ENCODE measurements at regions not wholly inside any gene's neighbourhood (a gene's known extent, or its start where the extent isn't known, plus 50 kb on each side); places are given as distances from the start of the nearest gene placed in this dataset.

DNA sequence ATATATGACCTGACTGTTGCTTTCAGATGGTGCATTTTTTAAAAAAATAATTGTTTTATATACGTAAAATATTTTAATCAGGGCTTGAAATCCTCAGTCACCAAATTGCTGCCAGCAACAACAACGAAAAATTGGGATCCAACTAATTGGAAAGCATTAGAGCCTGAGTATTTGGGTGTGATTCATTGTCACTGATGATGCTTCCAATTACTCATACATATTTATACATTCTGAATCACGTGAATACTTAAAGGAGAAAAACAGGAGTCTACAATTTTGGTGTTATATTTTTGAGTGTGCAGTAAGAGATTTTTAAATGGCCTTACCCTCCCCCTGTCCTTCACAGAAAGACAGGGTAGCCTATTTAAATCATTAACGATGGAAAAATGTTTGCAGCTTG is 765.6 kb upstream of the TENM3 start:
- TF ChIP-seq EP300 (IDR thresholded peaks at IDR 0.05) = no peak
- TF ChIP-seq POLR2A (IDR thresholded peaks at IDR 0.05) = no peak
- no peak for TF ChIP-seq CTCF (IDR thresholded peaks at IDR 0.05)
- no peak for TF ChIP-seq POLR2AphosphoS5 (IDR thresholded peaks at IDR 0.05)
- WGBS = 57% methylated on average over 4 of the region's 4 CpGs
- no peak overlapping the region for H3K27ac ChIP-seq
- H3K4me3 ChIP-seq = no peak overlapping the region
- H3K36me3 ChIP-seq = no peaks in the 10 kb centered on the region
- no peak for DNase-seq (ENCODE audit: low spot score in 2 of 2)
- no peaks in the 10 kb centered on the region for H3K27me3 ChIP-seq
- no peaks in the 10 kb centered on the region for H3K9me3 ChIP-seq
- no peaks in the 10 kb centered on the region for H3K4me1 ChIP-seq

GRCh38 chr4:181478656-181479055 is 764.5 kb upstream of the TENM3 start:
- Histone ChIP-seq H3K9me3 (no peaks in the 10 kb centered on the region), H3K27me3 (no peaks in the 10 kb centered on the region), H3K27ac (no peak overlapping the region), H3K4me3 (no peak overlapping the region), H3K4me1 (no peaks in the 10 kb centered on the region), H3K36me3 (no peaks in the 10 kb centered on the region)
- DNase-seq (ENCODE audit: low spot score in 2 of 2) = no peak
- 71% methylated on average over 3 of the region's 3 CpGs for WGBS
- TF ChIP-seq EP300 (IDR thresholded peaks at IDR 0.05) (no peak), POLR2AphosphoS5 (IDR thresholded peaks at IDR 0.05) (no peak), POLR2A (IDR thresholded peaks at IDR 0.05) (no peak), CTCF (IDR thresholded peaks at IDR 0.05) (no peak)

DNA sequence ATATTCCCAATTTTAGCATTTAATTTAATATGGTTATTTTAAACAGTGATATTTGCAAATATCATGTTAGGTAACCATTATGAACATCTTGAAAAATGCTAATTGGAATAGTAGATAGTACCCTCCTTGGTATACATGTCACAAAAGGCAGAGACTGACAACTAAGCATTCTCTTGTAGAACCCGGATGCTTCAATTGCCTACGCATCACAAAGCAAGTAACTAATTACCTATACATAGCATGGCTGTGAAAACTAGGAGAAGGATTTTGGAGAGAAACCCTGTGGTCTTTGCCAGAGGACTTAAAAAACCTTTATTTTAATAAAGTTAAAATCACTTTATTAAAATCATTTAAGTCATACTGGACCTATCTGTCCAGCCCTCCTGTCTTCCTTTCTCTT is 764.1 kb upstream of the TENM3 start:
- no peak overlapping the region for H3K4me3 ChIP-seq
- no peak for TF ChIP-seq EP300 (IDR thresholded peaks at IDR 0.05)
- no peak for TF ChIP-seq POLR2A (IDR thresholded peaks at IDR 0.05)
- TF ChIP-seq CTCF (IDR thresholded peaks at IDR 0.05) = no peak
- TF ChIP-seq POLR2AphosphoS5 (IDR thresholded peaks at IDR 0.05) = no peak
- H3K27me3 ChIP-seq = no peaks in the 10 kb centered on the region
- no peaks in the 10 kb centered on the region for H3K36me3 ChIP-seq
- 61% methylated on average over 2 of the region's 2 CpGs for WGBS
- no peaks in the 10 kb centered on the region for H3K9me3 ChIP-seq
- DNase-seq (ENCODE audit: low spot score in 2 of 2) = no peak
- H3K4me1 ChIP-seq = no peaks in the 10 kb centered on the region
- no peak overlapping the region for H3K27ac ChIP-seq

- whole genome bisulfite sequencing = 100% methylated on average over 1 of the region's 1 CpG
- Histone ChIP-seq H3K4me3 (no peak overlapping the region), H3K36me3 (no peaks in the 10 kb centered on the region), H3K9me3 (no peaks in the 10 kb centered on the region), H3K27ac (no peak overlapping the region), H3K27me3 (no peaks in the 10 kb centered on the region), H3K4me1 (no peaks in the 10 kb centered on the region)
- TF ChIP-seq CTCF (IDR thresholded peaks at IDR 0.05) (no peak), POLR2AphosphoS5 (IDR thresholded peaks at IDR 0.05) (no peak)
- no peak for DNase-seq (ENCODE audit: low spot score in 2 of 2)
These were observed 758.8 kb upstream of the TENM3 start for GRCh38 chr4:181484396-181484795.

DNA sequence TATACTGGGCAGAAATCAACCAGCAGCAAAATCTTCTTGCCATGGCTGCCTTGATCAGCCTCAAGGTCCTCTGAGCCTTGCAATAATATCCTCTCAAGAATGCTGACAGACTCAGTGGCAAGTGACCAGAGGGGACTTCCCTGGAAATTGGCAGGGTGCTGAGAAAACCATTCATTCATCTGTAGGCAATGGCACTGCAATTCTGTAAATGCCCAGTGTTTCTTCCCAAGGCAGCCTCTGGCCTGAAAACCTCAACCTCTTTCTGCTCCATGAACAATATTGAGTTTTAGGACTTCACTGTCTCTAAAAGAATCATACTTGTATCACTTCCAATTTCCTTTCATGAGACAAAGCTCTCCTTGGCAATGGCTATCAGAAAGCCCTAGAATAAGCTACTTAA is 754.3 kb upstream of the TENM3 start:
- Histone ChIP-seq H3K36me3 (no peaks in the 10 kb centered on the region), H3K4me1 (no peaks in the 10 kb centered on the region), H3K27me3 (no peaks in the 10 kb centered on the region), H3K4me3 (no peak overlapping the region), H3K9me3 (no peaks in the 10 kb centered on the region), H3K27ac (no peak overlapping the region)
- no peak for DNase-seq (ENCODE audit: low spot score in 2 of 2)
- TF ChIP-seq CTCF (IDR thresholded peaks at IDR 0.05) (no peak), POLR2AphosphoS5 (IDR thresholded peaks at IDR 0.05) (no peak), POLR2A (IDR thresholded peaks at IDR 0.05) (no peak), EP300 (IDR thresholded peaks at IDR 0.05) (no peak)
